ENCODE measurements at regions not wholly inside any gene's neighbourhood (a gene's known extent, or its start where the extent isn't known, plus 50 kb on each side); places are given as distances from the start of the nearest gene placed in this dataset.

DNA sequence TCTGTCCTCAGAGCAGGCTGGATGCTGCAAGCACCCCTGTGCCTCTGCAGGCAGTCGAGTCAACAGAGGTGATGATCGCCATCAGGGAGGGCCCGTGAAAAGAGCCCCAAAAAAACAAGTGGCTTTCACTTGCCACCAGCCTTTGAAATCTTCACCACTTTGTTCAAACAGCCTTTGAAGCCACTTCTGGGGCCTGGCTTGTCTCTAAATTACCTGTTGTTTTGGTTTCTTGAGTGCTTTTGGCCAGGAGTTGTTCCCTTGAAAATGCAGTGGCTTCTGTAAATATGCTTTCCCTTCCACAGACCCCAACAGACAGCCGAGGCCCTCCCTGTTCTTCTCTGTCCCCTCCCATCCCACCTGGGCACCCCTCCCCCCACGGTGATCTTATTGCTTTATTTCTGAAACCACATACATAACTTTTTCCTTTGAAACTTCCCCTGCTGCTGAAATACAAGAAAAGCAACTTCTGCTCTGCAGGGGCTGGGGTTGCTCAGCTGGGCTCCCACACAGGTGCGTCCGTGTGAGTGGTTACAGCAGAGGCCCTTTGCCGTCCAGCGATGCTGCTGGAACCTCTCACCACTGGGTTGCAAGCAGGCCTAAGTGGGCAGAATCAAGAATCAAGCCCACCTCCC is 283.8 kb upstream of the SHH start:
- no peaks in the 10 kb centered on the region for H3K79me2 ChIP-seq (ENCODE audit: insufficient read depth, low read length)
- DNase-seq (ENCODE audit: low spot score) (no peak), ATAC-seq (no peak), FAIRE-seq (no peak)
- H3K4me1 ChIP-seq (ENCODE audit: insufficient read depth, low read length): no peaks in the 10 kb centered on the region
- ChIA-PET CTCF (ENCODE audit: low intra/inter-chr PET ratio, low total read pairs) (no interaction called here), POLR2A (no interaction called here)
- BruUV-seq (replicated peaks): no TSS peak
- no peak for TF ChIP-seq HHEX (CRISPR knock-in tag; IDR thresholded peaks at IDR 0.05)
- no peak for TF ChIP-seq RXRA (CRISPR knock-in tag; IDR thresholded peaks at IDR 0.05)
- TF ChIP-seq, protein P1, sequence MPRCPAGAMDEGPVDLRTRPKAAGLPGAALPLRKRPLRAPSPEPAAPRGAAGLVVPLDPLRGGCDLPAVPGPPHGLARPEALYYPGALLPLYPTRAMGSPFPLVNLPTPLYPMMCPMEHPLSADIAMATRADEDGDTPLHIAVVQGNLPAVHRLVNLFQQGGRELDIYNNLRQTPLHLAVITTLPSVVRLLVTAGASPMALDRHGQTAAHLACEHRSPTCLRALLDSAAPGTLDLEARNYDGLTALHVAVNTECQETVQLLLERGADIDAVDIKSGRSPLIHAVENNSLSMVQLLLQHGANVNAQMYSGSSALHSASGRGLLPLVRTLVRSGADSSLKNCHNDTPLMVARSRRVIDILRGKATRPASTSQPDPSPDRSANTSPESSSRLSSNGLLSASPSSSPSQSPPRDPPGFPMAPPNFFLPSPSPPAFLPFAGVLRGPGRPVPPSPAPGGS (CRISPR knock-in tag; IDR thresholded peaks at IDR 0.05): no peak
- TF ChIP-seq, protein P2, sequence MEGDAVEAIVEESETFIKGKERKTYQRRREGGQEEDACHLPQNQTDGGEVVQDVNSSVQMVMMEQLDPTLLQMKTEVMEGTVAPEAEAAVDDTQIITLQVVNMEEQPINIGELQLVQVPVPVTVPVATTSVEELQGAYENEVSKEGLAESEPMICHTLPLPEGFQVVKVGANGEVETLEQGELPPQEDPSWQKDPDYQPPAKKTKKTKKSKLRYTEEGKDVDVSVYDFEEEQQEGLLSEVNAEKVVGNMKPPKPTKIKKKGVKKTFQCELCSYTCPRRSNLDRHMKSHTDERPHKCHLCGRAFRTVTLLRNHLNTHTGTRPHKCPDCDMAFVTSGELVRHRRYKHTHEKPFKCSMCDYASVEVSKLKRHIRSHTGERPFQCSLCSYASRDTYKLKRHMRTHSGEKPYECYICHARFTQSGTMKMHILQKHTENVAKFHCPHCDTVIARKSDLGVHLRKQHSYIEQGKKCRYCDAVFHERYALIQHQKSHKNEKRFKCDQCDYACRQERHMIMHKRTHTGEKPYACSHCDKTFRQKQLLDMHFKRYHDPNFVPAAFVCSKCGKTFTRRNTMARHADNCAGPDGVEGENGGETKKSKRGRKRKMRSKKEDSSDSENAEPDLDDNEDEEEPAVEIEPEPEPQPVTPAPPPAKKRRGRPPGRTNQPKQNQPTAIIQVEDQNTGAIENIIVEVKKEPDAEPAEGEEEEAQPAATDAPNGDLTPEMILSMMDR (CRISPR knock-in tag; IDR thresholded peaks at IDR 0.05): no peak
- TF ChIP-seq NFKBIZ (CRISPR knock-in tag; IDR thresholded peaks at IDR 0.05): no peak
- TF ChIP-seq FOXJ3 (CRISPR knock-in tag; IDR thresholded peaks at IDR 0.05; ENCODE audit: borderline replicate concordance): no peak
- TF ChIP-seq, protein P3, sequence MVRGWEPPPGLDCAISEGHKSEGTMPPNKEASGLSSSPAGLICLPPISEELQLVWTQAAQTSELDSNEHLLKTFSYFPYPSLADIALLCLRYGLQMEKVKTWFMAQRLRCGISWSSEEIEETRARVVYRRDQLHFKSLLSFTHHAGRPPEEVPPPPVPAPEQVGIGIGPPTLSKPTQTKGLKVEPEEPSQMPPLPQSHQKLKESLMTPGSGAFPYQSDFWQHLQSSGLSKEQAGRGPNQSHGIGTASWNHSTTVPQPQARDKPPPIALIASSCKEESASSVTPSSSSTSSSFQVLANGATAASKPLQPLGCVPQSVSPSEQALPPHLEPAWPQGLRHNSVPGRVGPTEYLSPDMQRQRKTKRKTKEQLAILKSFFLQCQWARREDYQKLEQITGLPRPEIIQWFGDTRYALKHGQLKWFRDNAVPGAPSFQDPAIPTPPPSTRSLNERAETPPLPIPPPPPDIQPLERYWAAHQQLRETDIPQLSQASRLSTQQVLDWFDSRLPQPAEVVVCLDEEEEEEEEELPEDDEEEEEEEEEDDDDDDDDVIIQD (CRISPR knock-in tag; IDR thresholded peaks at IDR 0.05; ENCODE audit: low read depth): no peak
- TF ChIP-seq, protein P4, sequence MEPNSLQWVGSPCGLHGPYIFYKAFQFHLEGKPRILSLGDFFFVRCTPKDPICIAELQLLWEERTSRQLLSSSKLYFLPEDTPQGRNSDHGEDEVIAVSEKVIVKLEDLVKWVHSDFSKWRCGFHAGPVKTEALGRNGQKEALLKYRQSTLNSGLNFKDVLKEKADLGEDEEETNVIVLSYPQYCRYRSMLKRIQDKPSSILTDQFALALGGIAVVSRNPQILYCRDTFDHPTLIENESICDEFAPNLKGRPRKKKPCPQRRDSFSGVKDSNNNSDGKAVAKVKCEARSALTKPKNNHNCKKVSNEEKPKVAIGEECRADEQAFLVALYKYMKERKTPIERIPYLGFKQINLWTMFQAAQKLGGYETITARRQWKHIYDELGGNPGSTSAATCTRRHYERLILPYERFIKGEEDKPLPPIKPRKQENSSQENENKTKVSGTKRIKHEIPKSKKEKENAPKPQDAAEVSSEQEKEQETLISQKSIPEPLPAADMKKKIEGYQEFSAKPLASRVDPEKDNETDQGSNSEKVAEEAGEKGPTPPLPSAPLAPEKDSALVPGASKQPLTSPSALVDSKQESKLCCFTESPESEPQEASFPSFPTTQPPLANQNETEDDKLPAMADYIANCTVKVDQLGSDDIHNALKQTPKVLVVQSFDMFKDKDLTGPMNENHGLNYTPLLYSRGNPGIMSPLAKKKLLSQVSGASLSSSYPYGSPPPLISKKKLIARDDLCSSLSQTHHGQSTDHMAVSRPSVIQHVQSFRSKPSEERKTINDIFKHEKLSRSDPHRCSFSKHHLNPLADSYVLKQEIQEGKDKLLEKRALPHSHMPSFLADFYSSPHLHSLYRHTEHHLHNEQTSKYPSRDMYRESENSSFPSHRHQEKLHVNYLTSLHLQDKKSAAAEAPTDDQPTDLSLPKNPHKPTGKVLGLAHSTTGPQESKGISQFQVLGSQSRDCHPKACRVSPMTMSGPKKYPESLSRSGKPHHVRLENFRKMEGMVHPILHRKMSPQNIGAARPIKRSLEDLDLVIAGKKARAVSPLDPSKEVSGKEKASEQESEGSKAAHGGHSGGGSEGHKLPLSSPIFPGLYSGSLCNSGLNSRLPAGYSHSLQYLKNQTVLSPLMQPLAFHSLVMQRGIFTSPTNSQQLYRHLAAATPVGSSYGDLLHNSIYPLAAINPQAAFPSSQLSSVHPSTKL (CRISPR knock-in tag; IDR thresholded peaks at IDR 0.05): no peak
- no peak for TF ChIP-seq ZNF577 (CRISPR knock-in tag; IDR thresholded peaks at IDR 0.05; ENCODE audit: borderline replicate concordance, low read depth)
- TF ChIP-seq RELA (CRISPR knock-in tag; IDR thresholded peaks at IDR 0.05): no peak
- TF ChIP-seq, protein P5, sequence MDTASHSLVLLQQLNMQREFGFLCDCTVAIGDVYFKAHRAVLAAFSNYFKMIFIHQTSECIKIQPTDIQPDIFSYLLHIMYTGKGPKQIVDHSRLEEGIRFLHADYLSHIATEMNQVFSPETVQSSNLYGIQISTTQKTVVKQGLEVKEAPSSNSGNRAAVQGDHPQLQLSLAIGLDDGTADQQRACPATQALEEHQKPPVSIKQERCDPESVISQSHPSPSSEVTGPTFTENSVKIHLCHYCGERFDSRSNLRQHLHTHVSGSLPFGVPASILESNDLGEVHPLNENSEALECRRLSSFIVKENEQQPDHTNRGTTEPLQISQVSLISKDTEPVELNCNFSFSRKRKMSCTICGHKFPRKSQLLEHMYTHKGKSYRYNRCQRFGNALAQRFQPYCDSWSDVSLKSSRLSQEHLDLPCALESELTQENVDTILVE (CRISPR knock-in tag; IDR thresholded peaks at IDR 0.05): no peak
- TF ChIP-seq SIX1 (CRISPR knock-in tag; IDR thresholded peaks at IDR 0.05; ENCODE audit: borderline replicate concordance): no peak
- no peak for TF ChIP-seq ZNF672 (CRISPR knock-in tag; IDR thresholded peaks at IDR 0.05)
- peaks cover 4 to 63% of the 10 kb centered on the region in 2 experiments; a peak in 3 of 5 replicates for H3K27me3 ChIP-seq (ENCODE audit: control insufficient read depth in 1 of 2, insufficient read depth in 2 of 2, low read length in 2 of 2)
- H3K36me3 ChIP-seq (replicated peaks in 1 of 2; ENCODE audit: control insufficient read depth in 1 of 2, insufficient read depth in 2 of 2, low read length in 2 of 2): no peaks in the 10 kb centered on the region
- no peak overlapping the region for H2AFZ ChIP-seq (ENCODE audit: low read length)
- 24% methylated on average over 5 of the region's 9 CpGs for WGBS (ENCODE audit: low lambda C conversion rate)
- H4K20me1 ChIP-seq (ENCODE audit: insufficient read depth, low read length): no peaks in the 10 kb centered on the region
- H3K9ac ChIP-seq (ENCODE audit: insufficient read depth, low read depth, low read length): no peak overlapping the region
- intact Hi-C loops (cut with micrococcal nuclease; ENCODE audit: unreplicated experiment) (no loop called here), in situ Hi-C loops (cut with HindIII; ENCODE audit: extremely low pct_ligation_motif_present, low pct_unique_long_range_greater_than_20kb) (no loop called here)
- H3K9me3 ChIP-seq (ENCODE audit: low read length): no peaks in the 10 kb centered on the region
- no peak overlapping the region for H3K4me2 ChIP-seq (ENCODE audit: low read depth, low read length)
- no peak overlapping the region for H3K4me3 ChIP-seq (replicated peaks in 1 of 3; ENCODE audit: insufficient read depth in 1 of 3, low read depth in 2 of 3, low read length in 3 of 3)
- no peak overlapping the region for H3K27ac ChIP-seq (ENCODE audit: extremely low read length, insufficient read depth, low read length)

Data from HepG2 (cell line).